C4-2B (cell line): ENCODE measurements at regions not wholly inside any gene's neighbourhood (a gene's known extent, or its start where the extent isn't known, plus 50 kb on each side); places are given as distances from the start of the nearest gene placed in this dataset.

ENCODE experiments used
- H3K27ac ChIP-seq: fragments of 450-650 bp; 2 replicates; pipeline ENCODE4 v1.5.1; 2017
- ZFX ChIP-seq: fragments of 450-650 bp; IDR thresholded peaks from 2 replicates; pipeline ENCODE4 v1.6.1; 2017
- TF ChIP-seq, protein P1 (sequence below): fragments of 450-650 bp; conservative IDR thresholded peaks from 2 replicates; pipeline ENCODE4 v1.5.1; 2017; ENCODE audit warnings: mild to moderate bottlenecking

DNA sequence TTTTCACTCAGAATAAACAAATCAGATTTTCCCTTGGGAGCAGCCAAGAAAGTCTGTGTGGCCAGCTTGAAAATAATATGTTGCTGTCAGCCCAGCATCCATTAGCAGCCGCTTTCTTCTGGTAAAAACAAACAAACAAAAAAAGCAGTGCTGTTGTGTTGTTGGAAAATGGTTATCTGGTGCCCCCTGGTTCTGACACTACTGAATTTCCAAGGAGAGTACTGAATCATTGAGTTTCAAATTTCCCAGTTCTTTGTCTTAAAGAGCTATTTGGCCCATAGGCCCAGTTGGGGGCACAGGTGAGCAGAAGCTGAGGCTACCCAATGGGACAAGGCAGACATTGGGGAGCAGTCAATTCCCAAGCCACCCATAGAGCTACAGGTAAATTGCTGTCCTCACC lies 995.9 kb downstream of the UQCRFS1 start:
- no peak for TF ChIP-seq ZFX
- TF ChIP-seq, protein P1, sequence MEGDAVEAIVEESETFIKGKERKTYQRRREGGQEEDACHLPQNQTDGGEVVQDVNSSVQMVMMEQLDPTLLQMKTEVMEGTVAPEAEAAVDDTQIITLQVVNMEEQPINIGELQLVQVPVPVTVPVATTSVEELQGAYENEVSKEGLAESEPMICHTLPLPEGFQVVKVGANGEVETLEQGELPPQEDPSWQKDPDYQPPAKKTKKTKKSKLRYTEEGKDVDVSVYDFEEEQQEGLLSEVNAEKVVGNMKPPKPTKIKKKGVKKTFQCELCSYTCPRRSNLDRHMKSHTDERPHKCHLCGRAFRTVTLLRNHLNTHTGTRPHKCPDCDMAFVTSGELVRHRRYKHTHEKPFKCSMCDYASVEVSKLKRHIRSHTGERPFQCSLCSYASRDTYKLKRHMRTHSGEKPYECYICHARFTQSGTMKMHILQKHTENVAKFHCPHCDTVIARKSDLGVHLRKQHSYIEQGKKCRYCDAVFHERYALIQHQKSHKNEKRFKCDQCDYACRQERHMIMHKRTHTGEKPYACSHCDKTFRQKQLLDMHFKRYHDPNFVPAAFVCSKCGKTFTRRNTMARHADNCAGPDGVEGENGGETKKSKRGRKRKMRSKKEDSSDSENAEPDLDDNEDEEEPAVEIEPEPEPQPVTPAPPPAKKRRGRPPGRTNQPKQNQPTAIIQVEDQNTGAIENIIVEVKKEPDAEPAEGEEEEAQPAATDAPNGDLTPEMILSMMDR = peak; percentile 20
- no peak overlapping the region for H3K27ac ChIP-seq

DNA sequence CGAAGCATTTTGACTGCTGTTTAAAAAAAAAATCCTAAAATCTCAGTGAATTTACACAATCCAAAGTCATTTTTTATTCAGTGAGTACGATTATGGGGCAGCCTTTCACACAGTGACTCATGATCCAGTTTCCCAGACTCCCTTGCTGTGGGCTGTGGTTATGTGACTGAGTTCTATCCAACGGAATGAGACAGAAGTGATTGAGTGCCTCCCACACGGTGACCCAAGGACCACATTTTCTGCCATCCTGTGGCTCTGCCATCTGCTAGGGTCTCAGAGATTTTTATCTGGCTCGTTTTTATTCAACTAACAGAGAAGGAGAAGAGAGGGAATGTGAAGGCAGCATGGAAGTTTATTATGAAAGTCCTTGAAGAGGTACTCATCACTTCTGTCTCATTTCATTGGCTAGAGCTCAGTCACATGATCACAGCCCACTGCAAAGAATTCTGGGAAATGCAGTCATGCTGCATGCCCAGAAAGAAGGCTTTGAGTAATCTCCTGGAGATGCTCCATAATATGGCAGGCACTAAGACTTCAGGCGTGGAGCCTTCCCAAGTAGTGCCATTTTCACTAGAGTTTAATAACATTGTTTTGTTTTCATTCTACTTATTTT lies 999.4 kb downstream of the UQCRFS1 start:
- TF ChIP-seq, protein P1 = no peak
- TF ChIP-seq ZFX = no peak
- no peak overlapping the region for H3K27ac ChIP-seq

GRCh38 chr19:28210886-28211285 lies 1002.1 kb downstream of the UQCRFS1 start:
- H3K27ac ChIP-seq = no peak overlapping the region
- no peak for TF ChIP-seq ZFX
- TF ChIP-seq, protein P1 = no peak

DNA sequence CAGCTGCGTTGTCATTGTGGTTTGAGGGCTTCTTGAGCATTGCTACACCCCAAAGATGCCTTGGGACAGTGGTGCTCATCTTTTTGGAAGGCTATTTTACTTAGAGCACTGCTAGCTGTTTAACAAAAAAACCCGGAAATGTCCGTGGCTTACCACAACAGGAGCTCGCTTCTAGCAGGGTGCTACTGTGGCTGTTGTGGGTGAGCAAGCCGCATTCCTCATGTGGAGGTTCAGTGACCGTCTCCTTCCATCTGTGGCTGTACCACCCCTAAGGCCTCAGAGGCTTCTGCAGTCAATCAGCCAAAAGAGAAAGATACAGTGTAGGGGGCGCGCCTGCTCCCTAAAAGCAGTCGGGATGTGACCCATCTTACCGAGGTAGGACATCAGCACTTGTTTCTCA lies 1004.2 kb downstream of the UQCRFS1 start:
- TF ChIP-seq, protein P1 = no peak
- no peak for TF ChIP-seq ZFX
- H3K27ac ChIP-seq = no peak overlapping the region

DNA sequence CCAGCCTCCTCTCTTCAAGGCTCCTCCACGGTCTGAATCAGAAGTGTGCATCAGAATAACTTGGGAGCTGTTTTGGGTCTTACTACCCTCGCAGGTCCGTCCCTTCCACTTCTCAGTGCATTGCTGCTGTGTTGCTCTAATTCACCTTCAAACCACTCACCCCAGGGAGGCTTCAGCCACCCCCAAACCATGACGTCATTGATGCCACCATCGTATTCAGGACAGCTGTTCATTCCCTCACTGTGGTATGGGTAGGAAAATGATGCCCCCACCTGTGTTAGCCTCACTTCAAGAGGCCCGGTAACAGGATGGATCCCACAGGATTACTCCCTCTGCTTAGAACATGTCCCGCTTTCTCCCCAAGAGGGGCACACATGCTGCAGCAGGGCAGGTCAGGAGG lies 1005.7 kb downstream of the UQCRFS1 start:
- H3K27ac ChIP-seq = no peak overlapping the region
- no peak for TF ChIP-seq ZFX
- TF ChIP-seq, protein P1 = no peak

GRCh38 chr19:28201462-28201943 lies 1011.4 kb downstream of the UQCRFS1 start:
- TF ChIP-seq, protein P1 = no peak
- no peak for TF ChIP-seq ZFX
- no peak overlapping the region for H3K27ac ChIP-seq

GRCh38 chr19:28199323-28199722 lies 1013.6 kb downstream of the UQCRFS1 start:
- peak overlapping the region; percentile 48; the same call in 1 of the 2 replicates for H3K27ac ChIP-seq
- no peak for TF ChIP-seq ZFX
- TF ChIP-seq, protein P1 = no peak
